GM23338 (cell line): ENCODE measurements at regions not wholly inside any gene's neighbourhood (a gene's known extent, or its start where the extent isn't known, plus 50 kb on each side); places are given as distances from the start of the nearest gene placed in this dataset.

Experiments
- ATAC-seq: fragments of 200-7000 bp; cut with Tn5 transposase; 3 replicates; pipeline ENCODE4 v1.9.1; 2020
- DNase-seq: peaks from one replicate; pipeline ENCODE4 v3.0.0-alpha.2; 2015; ENCODE audit warnings: low spot score
- H2AFZ ChIP-seq: fragments of 200-600 bp; sonication (generic); 2 replicates; pipeline ENCODE4 v1.8.0; 2016; ENCODE audit warnings: antibody characterized with exemption, mild to moderate bottlenecking, moderate library complexity
- H3F3A ChIP-seq: fragments of 200-600 bp; sonication (generic); replicated peaks from 2 replicates; pipeline ENCODE4 v1.8.0; 2017; ENCODE audit warnings: antibody characterized with exemption, mixed run types, low read depth
- H3K27ac ChIP-seq: fragments of 200-600 bp; sonication (generic); 2 replicates; pipeline ENCODE4 v1.6.1; 2016; ENCODE audit warnings: low read depth
- H3K27me3 ChIP-seq: fragments of 200-600 bp; sonication (generic); 2 replicates; pipeline ENCODE4 v1.8.0; 2016; ENCODE audit warnings: mild to moderate bottlenecking, mixed run types, moderate library complexity; ENCODE audit not compliant: insufficient read depth
- H3K36me3 ChIP-seq: fragments of 200-600 bp; sonication (generic); 2 replicates; pipeline ENCODE4 v1.8.0; 2016; ENCODE audit warnings: mild to moderate bottlenecking; ENCODE audit not compliant: insufficient read depth
- H3K4me1 ChIP-seq: fragments of 200-600 bp; sonication (generic); 2 replicates; pipeline ENCODE4 v1.8.0; 2016; ENCODE audit warnings: mild to moderate bottlenecking, moderate library complexity; ENCODE audit not compliant: insufficient read depth
- H3K4me2 ChIP-seq: fragments of 200-600 bp; sonication (generic); 2 replicates; pipeline ENCODE4 v1.7.1; 2017; ENCODE audit warnings: mixed run types
- H3K4me3 ChIP-seq: fragments of 200-600 bp; sonication (generic); 2 replicates; pipeline ENCODE4 v1.6.1; 2016; ENCODE audit warnings: mixed run types
- H3K79me2 ChIP-seq: fragments of 200-600 bp; sonication (generic); replicated peaks from 2 replicates; pipeline ENCODE4 v1.8.0; 2017; ENCODE audit warnings: mild to moderate bottlenecking; ENCODE audit not compliant: insufficient read depth
- H3K9me2 ChIP-seq: fragments of 200-600 bp; sonication (generic); 2 replicates; pipeline ENCODE4 v1.8.0; 2017; ENCODE audit not compliant: insufficient read depth
- H4K20me1 ChIP-seq: fragments of 200-600 bp; sonication (generic); replicated peaks from 2 replicates; pipeline ENCODE4 v1.8.0; 2017; ENCODE audit warnings: mild to moderate bottlenecking; ENCODE audit not compliant: insufficient read depth
- H3K27ac Mint-ChIP-seq: 2 replicates; pipeline ENCODE4 v1.8.0; 2020; ENCODE audit warnings: inconsistent platforms, mild to moderate bottlenecking, moderate library complexity, mixed read lengths
- H3K27me3 Mint-ChIP-seq: 3 replicates; pipeline ENCODE4 v1.8.0; 2022; ENCODE audit warnings: low read depth, mild to moderate bottlenecking, moderate library complexity, mixed read lengths, inconsistent platforms; ENCODE audit not compliant: insufficient read depth, poor library complexity
- H3K36me3 Mint-ChIP-seq: 3 replicates; pipeline ENCODE4 v1.8.0; 2021; ENCODE audit warnings: low read depth, mild to moderate bottlenecking, inconsistent platforms, moderate library complexity, mixed read lengths
- H3K4me1 Mint-ChIP-seq: 3 replicates; pipeline ENCODE4 v1.8.0; 2020; ENCODE audit warnings: mild to moderate bottlenecking, inconsistent platforms, mixed read lengths
- H3K4me3 Mint-ChIP-seq: 3 replicates; pipeline ENCODE4 v1.8.0; 2021; ENCODE audit warnings: moderate library complexity, mild to moderate bottlenecking, inconsistent platforms, mixed read lengths
- H3K9me3 Mint-ChIP-seq: 3 replicates; pipeline ENCODE4 v1.8.0; 2020; ENCODE audit warnings: moderate library complexity, mild to moderate bottlenecking, inconsistent platforms, mixed read lengths
- CREB1 ChIP-seq: fragments of 250-450 bp; sonication (Bioruptor Pico); IDR thresholded peaks from 2 replicates; pipeline ENCODE4 v1.5.0; 2020; ENCODE audit warnings: low read depth, mild to moderate bottlenecking, moderate library complexity
- EZH2 ChIP-seq: fragments of 200-600 bp; sonication (generic); IDR thresholded peaks from one replicate; pipeline ENCODE4 v1.8.0; 2017; ENCODE audit warnings: antibody characterized with exemption, mild to moderate bottlenecking, low read depth; ENCODE audit not compliant: unreplicated experiment
- JUNB ChIP-seq: IDR thresholded peaks from one replicate; pipeline ENCODE4 v1.6.1; 2016; ENCODE audit warnings: antibody characterized with exemption; ENCODE audit not compliant: unreplicated experiment
- ZNF114 ChIP-seq: fragments of 250-450 bp; sonication (Bioruptor Pico); IDR thresholded peaks from 2 replicates; pipeline ENCODE4 v1.5.0; 2020; ENCODE audit warnings: mild to moderate bottlenecking, moderate library complexity
- ZNF331 ChIP-seq: fragments of 250-450 bp; sonication (Bioruptor Pico); IDR thresholded peaks from 2 replicates; pipeline ENCODE4 v1.5.0; 2020; ENCODE audit warnings: low read depth, mild to moderate bottlenecking, moderate library complexity
- TF ChIP-seq, protein P1 (sequence below): fragments of 250-450 bp; sonication (Bioruptor Pico); IDR thresholded peaks from 2 replicates; pipeline ENCODE4 v1.5.0; 2020; ENCODE audit warnings: mild to moderate bottlenecking, moderate library complexity
- TF ChIP-seq, protein P2 (sequence below), 2 experiments: fragments of 200-600 bp in 1 of 2; sonication (generic) in 1 of 2; conservative IDR thresholded peaks; 2 replicates each; pipeline versions ENCODE4 v1.5.1 to v1.6.1; 2016 to 2017; ENCODE audit warnings: antibody characterized with exemption in 2 of 2, low read depth in 2 of 2, mild to moderate bottlenecking in 2 of 2, moderate library complexity in 1 of 2

DNA sequence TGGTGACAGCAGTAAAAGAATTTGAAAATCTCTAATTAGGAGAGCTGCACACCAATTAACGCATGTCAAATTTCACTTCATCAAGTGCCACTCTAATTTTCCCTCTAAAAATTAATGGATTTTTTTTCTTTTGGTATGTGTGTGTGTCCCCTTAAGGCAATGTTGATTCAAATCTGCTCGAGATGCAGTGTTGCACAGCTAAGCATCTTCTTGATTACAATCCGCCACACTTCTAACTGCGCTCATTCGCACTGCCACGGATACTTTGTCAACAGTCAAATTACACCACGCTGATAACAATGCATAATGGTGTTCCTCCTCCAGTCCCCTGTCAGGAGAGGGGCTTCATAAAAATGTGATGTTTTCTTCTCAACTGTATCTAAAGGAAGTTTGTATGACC is 261.4 kb downstream of the MEIS1 start (continued):
- TF ChIP-seq, protein P1, sequence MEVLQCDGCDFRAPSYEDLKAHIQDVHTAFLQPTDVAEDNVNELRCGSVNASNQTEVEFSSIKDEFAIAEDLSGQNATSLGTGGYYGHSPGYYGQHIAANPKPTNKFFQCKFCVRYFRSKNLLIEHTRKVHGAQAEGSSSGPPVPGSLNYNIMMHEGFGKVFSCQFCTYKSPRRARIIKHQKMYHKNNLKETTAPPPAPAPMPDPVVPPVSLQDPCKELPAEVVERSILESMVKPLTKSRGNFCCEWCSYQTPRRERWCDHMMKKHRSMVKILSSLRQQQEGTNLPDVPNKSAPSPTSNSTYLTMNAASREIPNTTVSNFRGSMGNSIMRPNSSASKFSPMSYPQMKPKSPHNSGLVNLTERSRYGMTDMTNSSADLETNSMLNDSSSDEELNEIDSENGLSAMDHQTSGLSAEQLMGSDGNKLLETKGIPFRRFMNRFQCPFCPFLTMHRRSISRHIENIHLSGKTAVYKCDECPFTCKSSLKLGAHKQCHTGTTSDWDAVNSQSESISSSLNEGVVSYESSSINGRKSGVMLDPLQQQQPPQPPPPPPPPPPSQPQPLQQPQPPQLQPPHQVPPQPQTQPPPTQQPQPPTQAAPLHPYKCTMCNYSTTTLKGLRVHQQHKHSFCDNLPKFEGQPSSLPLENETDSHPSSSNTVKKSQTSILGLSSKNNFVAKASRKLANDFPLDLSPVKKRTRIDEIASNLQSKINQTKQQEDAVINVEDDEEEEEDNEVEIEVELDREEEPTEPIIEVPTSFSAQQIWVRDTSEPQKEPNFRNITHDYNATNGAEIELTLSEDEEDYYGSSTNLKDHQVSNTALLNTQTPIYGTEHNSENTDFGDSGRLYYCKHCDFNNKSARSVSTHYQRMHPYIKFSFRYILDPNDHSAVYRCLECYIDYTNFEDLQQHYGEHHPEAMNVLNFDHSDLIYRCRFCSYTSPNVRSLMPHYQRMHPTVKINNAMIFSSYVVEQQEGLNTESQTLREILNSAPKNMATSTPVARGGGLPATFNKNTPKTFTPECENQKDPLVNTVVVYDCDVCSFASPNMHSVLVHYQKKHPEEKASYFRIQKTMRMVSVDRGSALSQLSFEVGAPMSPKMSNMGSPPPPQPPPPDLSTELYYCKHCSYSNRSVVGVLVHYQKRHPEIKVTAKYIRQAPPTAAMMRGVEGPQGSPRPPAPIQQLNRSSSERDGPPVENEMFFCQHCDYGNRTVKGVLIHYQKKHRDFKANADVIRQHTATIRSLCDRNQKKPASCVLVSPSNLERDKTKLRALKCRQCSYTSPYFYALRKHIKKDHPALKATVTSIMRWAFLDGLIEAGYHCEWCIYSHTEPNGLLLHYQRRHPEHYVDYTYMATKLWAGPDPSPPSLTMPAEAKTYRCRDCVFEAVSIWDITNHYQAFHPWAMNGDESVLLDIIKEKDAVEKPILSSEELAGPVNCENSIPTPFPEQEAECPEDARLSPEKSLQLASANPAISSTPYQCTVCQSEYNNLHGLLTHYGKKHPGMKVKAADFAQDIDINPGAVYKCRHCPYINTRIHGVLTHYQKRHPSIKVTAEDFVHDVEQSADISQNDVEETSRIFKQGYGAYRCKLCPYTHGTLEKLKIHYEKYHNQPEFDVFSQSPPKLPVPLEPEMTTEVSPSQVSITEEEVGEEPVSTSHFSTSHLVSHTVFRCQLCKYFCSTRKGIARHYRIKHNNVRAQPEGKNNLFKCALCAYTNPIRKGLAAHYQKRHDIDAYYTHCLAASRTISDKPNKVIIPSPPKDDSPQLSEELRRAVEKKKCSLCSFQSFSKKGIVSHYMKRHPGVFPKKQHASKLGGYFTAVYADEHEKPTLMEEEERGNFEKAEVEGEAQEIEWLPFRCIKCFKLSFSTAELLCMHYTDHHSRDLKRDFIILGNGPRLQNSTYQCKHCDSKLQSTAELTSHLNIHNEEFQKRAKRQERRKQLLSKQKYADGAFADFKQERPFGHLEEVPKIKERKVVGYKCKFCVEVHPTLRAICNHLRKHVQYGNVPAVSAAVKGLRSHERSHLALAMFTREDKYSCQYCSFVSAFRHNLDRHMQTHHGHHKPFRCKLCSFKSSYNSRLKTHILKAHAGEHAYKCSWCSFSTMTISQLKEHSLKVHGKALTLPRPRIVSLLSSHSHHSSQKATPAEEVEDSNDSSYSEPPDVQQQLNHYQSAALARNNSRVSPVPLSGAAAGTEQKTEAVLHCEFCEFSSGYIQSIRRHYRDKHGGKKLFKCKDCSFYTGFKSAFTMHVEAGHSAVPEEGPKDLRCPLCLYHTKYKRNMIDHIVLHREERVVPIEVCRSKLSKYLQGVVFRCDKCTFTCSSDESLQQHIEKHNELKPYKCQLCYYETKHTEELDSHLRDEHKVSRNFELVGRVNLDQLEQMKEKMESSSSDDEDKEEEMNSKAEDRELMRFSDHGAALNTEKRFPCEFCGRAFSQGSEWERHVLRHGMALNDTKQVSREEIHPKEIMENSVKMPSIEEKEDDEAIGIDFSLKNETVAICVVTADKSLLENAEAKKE (CRISPR knock-in tag): no peak
- TF ChIP-seq CREB1 (CRISPR knock-in tag) (no peak), ZNF114 (CRISPR knock-in tag) (no peak), JUNB (no peak)

DNA sequence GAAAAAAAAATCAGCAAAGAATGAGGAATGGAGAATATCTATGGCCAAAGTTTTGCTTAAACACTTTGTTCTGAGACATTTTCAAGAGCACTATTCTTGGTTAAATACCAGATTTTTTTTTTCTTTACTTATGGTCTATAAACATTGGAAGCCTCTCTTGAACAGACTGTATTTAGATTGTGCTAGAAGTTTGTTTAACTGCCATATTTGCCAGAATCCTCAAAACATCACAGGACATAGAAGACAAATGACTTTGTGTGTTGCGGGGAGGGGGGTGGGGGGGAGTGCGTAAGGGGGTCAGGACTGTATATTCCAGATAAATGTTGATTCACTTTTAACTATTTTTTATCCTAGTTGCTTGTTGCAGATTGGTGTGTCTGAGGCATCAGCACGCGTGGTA is 262.0 kb downstream of the MEIS1 start:
- peaks cover 72% of the 10 kb centered on the region for H3K4me1 Mint-ChIP-seq
- peaks cover 72% of the 10 kb centered on the region for H3K4me1 ChIP-seq

More for the DNA sequence above, 262.0 kb downstream of the MEIS1 start:
- no peaks in the 10 kb centered on the region for H3K9me2 ChIP-seq
- TF ChIP-seq, protein P1 (CRISPR knock-in tag): no peak
- TF ChIP-seq JUNB (no peak), EZH2 (no peak), ZNF331 (CRISPR knock-in tag) (no peak)
- TF ChIP-seq, protein P2, sequence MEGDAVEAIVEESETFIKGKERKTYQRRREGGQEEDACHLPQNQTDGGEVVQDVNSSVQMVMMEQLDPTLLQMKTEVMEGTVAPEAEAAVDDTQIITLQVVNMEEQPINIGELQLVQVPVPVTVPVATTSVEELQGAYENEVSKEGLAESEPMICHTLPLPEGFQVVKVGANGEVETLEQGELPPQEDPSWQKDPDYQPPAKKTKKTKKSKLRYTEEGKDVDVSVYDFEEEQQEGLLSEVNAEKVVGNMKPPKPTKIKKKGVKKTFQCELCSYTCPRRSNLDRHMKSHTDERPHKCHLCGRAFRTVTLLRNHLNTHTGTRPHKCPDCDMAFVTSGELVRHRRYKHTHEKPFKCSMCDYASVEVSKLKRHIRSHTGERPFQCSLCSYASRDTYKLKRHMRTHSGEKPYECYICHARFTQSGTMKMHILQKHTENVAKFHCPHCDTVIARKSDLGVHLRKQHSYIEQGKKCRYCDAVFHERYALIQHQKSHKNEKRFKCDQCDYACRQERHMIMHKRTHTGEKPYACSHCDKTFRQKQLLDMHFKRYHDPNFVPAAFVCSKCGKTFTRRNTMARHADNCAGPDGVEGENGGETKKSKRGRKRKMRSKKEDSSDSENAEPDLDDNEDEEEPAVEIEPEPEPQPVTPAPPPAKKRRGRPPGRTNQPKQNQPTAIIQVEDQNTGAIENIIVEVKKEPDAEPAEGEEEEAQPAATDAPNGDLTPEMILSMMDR (conservative IDR thresholded peaks at IDR 0.05; ENCODE audit: low read depth in 2 of 2): no peak
- DNase-seq (no peak), ATAC-seq (no peak)
- peaks cover 6% of the 10 kb centered on the region for H3K27me3 Mint-ChIP-seq
- no peaks in the 10 kb centered on the region for H4K20me1 ChIP-seq
- no peak overlapping the region for H3K4me3 Mint-ChIP-seq
- H3K27ac ChIP-seq: no peak overlapping the region
- H3K79me2 ChIP-seq: no peaks in the 10 kb centered on the region
- no peak overlapping the region for H3K4me3 ChIP-seq
- H3K27me3 ChIP-seq: no peaks in the 10 kb centered on the region
- no peaks in the 10 kb centered on the region for H3K36me3 Mint-ChIP-seq
- no peak overlapping the region for H3K27ac Mint-ChIP-seq
- no peak overlapping the region for H2AFZ ChIP-seq
- H3K4me2 ChIP-seq: no peak overlapping the region
- no peaks in the 10 kb centered on the region for H3K36me3 ChIP-seq
- no peaks in the 10 kb centered on the region for H3K9me3 Mint-ChIP-seq
- H3F3A ChIP-seq: no peaks in the 10 kb centered on the region
